OCI-LY1 (cell line): ENCODE measurements at regions not wholly inside any gene's neighbourhood (a gene's known extent, or its start where the extent isn't known, plus 50 kb on each side); places are given as distances from the start of the nearest gene placed in this dataset.

Experiments used
- CTCF ChIP-seq: fragments of 200-600 bp; sonication (generic), shearing (Covaris generic); IDR thresholded peaks from 2 replicates; pipeline ENCODE4 v1.5.1; 2017; ENCODE audit warnings: mild to moderate bottlenecking, antibody characterized with exemption, low read length, moderate library complexity, mixed read lengths
- EZH2 ChIP-seq: fragments of 200-600 bp; sonication (generic), shearing (Covaris generic); IDR thresholded peaks from 2 replicates; pipeline ENCODE4 v1.8.0; 2017; ENCODE audit warnings: borderline replicate concordance, mixed run types, mild to moderate bottlenecking, antibody characterized with exemption, low read length, moderate library complexity, mixed read lengths

DNA sequence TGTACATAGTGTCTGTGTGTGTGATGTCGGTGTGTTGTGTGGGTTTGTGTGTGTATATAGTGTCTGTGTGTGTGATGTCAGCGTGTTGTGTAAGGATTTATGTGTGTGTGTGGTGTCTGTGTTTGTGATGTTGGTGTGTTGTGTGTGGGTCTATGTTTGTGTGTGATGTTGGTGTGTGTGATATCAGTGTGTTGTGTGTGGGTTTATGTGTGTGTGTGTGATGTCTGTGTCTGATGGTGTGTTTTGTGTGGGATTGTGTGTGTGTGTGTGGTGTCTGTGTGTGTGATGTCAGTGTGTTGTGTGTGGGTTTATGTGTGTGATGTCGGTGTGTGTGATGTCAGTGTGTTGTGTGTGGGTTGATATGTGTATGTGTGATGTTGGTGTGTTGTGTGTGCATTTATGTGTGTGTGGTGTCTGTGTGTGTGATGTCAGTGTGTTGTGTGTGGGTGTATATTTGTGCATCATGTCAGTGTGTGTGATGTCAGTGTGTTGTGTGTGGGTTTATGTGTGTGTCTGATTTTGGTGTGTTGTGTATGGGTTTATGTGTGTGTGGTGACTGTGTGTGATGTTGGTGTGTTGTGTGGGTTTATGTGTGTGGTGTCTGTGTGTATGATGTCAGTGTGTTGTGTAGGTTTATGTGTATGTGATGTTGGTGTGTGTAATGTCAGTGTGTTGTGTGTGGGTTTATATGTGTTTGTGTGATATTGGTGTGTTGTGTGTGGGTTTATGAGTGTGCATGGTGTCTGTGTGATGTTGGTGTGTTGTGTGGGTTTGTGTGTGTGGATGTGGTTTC is 102.4 kb upstream of the CD93 start:
- no peak for TF ChIP-seq CTCF
- no peak for TF ChIP-seq EZH2
